ENCODE measurements at regions not wholly inside any gene's neighbourhood (a gene's known extent, or its start where the extent isn't known, plus 50 kb on each side); places are given as distances from the start of the nearest gene placed in this dataset.
"Not testable (repeated sequence)": the region's sequence is repeated elsewhere in the genome, so short reads cannot be mapped to it uniquely, and the experiment has no call there.

DNA sequence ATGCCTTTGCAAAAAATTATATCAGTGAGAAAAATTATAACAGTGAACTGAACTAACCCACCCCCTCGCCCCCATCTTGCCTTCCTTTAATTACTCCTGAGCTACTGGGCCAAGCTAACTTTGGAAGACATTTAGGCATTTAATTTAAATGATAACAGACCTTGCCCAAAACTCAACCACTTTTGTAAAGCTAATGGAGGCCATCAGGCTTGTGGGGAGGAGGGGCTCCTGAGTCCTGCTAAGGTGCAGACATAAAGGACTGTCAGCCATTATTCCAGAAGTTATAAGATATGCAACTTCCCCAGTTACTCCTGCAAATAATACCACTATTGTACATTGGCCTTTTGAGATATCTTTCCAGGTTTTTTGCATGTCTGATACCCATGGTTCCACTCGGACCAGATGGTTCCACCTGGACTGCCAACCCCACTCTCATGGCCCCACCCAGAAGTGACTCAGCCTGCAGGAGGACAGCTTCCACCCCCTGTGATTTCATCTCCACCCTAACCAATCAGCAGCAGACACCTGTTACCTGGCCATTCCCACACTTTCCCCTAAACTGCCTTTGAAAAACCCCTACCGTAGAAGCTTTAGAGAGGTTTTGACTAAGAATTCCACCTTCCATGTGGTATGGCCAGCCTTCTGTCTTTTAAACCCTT is 805.4 kb upstream of the CDH6 start:
- Mint-ChIP-seq H3K4me1 (no peaks in the 10 kb centered on the region), H3K4me3 (no peak overlapping the region), H3K27me3 (no peaks in the 10 kb centered on the region), H3K27ac (no peak overlapping the region), H3K9me3 (peaks cover 14 to 40% of the 10 kb centered on the region in 2 donors)
- DNase-seq: no peak
- no peak for ATAC-seq

DNA sequence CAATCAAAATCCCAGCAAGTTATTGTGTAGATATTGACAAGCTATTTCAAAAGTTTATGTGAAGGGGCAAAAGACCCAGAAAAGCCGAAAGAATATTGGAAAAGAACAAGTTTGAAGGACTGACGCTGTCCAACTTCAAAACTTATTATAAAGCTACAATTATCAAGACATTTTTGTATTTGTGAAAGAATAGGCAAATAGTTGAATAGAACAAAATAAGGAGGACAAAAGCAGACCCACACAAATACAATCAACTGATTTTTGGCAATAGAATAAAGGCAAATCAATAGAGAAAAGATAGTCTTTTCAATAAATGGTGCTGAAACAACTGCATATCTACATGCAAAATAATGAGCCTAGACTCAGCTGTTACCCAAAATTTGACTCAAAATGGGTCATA is 807.7 kb upstream of the CDH6 start:
- ATAC-seq (no peak), DNase-seq (no peak)
- no peak overlapping the region for H3K4me3 Mint-ChIP-seq
- H3K4me1 Mint-ChIP-seq: no peaks in the 10 kb centered on the region
- H3K9me3 Mint-ChIP-seq: peaks cover 8 to 27% of the 10 kb centered on the region in 2 donors
- H3K27ac Mint-ChIP-seq: no peak overlapping the region
- H3K27me3 Mint-ChIP-seq: no peaks in the 10 kb centered on the region

GRCh38 chr5:30384171-30384570 is 809.3 kb upstream of the CDH6 start:
- DNase-seq (no peak), ATAC-seq (no peak)
- Mint-ChIP-seq H3K4me1 (no peaks in the 10 kb centered on the region), H3K27me3 (no peaks in the 10 kb centered on the region), H3K4me3 (no peak overlapping the region), H3K9me3 (peaks cover 7 to 16% of the 10 kb centered on the region in 2 donors), H3K27ac (no peak overlapping the region)

DNA sequence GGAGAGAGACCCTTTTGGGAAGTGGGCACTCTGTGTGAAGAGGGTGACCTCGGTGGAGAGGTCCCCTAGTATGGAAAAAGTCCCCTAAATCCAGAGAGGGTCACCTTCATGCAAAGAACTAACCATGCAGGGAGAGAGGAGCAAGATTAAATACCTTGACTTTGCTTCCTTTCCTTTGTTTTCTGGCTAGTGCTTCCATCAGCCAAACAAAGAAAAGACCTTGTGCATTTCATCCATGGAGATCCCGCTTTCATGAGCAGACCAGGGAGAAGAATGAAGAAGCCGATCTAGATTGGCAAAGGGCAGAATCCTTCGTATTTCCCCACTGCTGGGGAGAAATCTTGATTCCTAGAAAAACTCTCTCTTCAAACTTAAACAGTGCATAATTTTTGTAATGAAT is 813.3 kb upstream of the CDH6 start:
- H3K4me3 Mint-ChIP-seq: no peak overlapping the region
- peaks cover 7 to 12% of the 10 kb centered on the region in 2 donors for H3K9me3 Mint-ChIP-seq
- H3K27ac Mint-ChIP-seq: no peak overlapping the region
- no peaks in the 10 kb centered on the region for H3K4me1 Mint-ChIP-seq
- DNase-seq (no peak), ATAC-seq (no peak)
- no peaks in the 10 kb centered on the region for H3K27me3 Mint-ChIP-seq

DNA sequence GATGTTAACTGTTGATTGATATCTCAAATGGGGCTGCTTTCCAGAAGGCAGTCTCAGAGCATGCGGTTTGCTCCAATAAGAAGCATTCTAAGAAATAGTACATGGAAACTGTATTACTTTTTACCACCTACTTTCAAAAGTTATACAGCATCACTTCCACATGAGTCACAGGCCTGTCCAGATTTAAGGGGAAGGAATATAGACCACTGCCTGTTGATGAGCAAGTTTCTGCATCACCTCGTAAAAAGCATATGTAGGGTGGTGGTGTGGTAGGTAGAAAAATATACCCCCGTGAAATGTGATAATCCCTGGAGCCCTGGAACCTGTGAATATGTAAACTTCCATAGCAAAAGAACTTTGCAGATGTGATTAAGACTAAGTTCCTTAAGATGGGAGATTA is 816.6 kb upstream of the CDH6 start:
- Mint-ChIP-seq H3K4me1 (no peaks in the 10 kb centered on the region), H3K27me3 (no peaks in the 10 kb centered on the region), H3K9me3 (peaks cover 7 to 12% of the 10 kb centered on the region in 2 donors), H3K4me3 (no peak overlapping the region), H3K27ac (no peak overlapping the region)
- no peak for DNase-seq
- ATAC-seq: no peak

DNA sequence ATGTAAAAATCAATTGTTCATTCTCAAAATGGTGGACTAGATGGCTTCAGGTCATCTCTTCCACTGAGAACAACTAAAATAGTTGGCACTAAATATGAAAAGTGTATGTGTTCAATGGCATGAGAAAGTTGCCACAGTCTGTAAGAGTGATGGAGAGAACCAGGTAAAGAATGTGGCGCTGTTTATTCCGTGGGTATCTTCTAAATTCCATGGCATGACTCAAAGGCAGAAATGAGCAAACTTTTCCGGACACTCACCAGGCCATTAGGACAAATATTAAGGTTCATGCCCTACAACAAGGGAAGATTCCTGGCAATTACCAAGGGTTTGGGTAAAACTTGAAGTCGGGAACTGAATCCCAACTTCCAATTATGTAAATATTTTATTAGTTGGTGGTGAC is 825.4 kb upstream of the CDH6 start:
- Mint-ChIP-seq H3K4me1 (no peaks in the 10 kb centered on the region), H3K9me3 (peaks cover 9 to 17% of the 10 kb centered on the region in 2 donors), H3K4me3 (no peak overlapping the region), H3K27ac (no peak overlapping the region), H3K27me3 (no peaks in the 10 kb centered on the region)
- DNase-seq: no peak
- ATAC-seq: no peak

DNA sequence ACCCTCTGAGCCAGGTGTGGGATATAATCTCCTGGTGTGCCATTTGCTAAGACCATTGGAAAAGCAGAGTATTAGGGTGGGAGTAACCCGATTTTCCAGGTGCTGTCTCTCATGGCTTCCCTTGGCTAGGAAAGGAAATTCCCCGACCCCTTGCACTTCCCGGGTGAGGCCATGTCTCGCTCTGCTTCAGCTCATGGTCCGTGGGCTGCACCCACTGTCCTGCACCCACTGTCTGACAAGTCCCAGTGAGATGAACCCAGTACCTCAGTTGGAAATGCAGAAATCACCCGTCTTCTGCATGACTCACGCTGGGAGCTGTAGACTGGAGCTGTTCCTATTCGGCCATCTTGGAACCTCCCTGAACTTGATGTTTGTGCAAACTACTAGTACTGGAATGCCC is 828.5 kb upstream of the CDH6 start:
- H3K9me3 Mint-ChIP-seq: peaks cover 27 to 29% of the 10 kb centered on the region in 2 donors
- H3K27ac Mint-ChIP-seq, ATAC-seq, H3K27me3 Mint-ChIP-seq, DNase-seq, H3K4me3 Mint-ChIP-seq, H3K4me1 Mint-ChIP-seq: not testable (repeated sequence)

GRCh38 chr5:30357371-30357770 is 836.1 kb upstream of the CDH6 start:
- ATAC-seq: no peak
- Mint-ChIP-seq H3K4me1 (no peaks in the 10 kb centered on the region), H3K27me3 (no peaks in the 10 kb centered on the region), H3K9me3 (peaks cover 10 to 19% of the 10 kb centered on the region in 2 donors), H3K27ac (no peak overlapping the region), H3K4me3 (no peak overlapping the region)
- DNase-seq: no peak

- ATAC-seq (no peak), DNase-seq (no peak)
- Mint-ChIP-seq H3K27ac (no peak overlapping the region), H3K4me3 (no peak overlapping the region), H3K27me3 (no peaks in the 10 kb centered on the region), H3K4me1 (no peaks in the 10 kb centered on the region), H3K9me3 (peaks cover 4 to 8% of the 10 kb centered on the region in 2 donors)
Measured at GRCh38 chr5:30355675-30356074, 837.8 kb upstream of the CDH6 start.

DNA sequence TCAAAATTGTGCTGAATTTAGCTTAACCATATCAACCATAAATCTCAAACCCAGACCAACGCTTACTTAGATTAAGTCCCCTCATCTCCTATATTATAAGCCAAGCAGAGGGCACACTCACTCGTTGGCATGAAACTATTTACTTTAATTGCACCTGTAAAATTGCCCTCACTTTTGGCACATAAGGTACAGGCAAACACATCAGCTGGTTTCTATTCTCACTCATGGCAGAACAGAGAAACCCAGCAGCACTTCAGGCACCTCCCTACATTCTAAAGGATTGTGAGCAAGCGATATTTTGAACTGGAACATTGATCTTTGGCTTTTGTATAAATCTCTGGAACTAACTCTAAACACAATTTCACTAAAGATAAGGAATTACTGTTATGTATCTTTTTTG is 845.6 kb upstream of the CDH6 start:
- no peak overlapping the region for H3K4me3 Mint-ChIP-seq
- no peaks in the 10 kb centered on the region for H3K4me1 Mint-ChIP-seq
- H3K27ac Mint-ChIP-seq: no peak overlapping the region
- H3K27me3 Mint-ChIP-seq: no peaks in the 10 kb centered on the region
- peaks cover 0 to 26% of the 10 kb centered on the region in 2 donors for H3K9me3 Mint-ChIP-seq
- DNase-seq (no peak), ATAC-seq (no peak)

GRCh38 chr5:30345539-30346345 is 847.7 kb upstream of the CDH6 start:
- H3K4me3 Mint-ChIP-seq, H3K4me1 Mint-ChIP-seq, ATAC-seq, H3K27me3 Mint-ChIP-seq, DNase-seq, H3K27ac Mint-ChIP-seq: not testable (repeated sequence)
- peaks cover 0 to 26% of the 10 kb centered on the region in 2 donors for H3K9me3 Mint-ChIP-seq

DNA sequence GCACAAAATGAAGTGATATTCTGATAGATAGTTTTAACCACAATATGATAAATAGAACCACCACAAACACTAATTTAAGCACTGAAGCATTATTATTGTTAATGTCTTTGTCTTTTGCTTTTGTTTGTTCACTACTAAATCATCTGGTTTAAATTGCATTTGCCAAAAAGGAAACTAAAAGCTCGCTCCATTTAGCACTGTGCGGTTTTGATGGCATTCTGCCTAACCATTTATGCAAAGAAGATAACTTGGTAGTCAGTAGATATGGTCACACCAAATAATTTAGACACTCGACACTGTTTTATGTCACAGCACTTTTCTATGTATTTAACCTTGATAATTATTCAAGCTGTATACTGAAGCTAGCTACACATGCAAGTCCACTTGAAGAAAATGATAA is 849.8 kb upstream of the CDH6 start:
- H3K27ac Mint-ChIP-seq: no peak overlapping the region
- H3K4me1 Mint-ChIP-seq: no peaks in the 10 kb centered on the region
- no peak overlapping the region for H3K4me3 Mint-ChIP-seq
- ATAC-seq (no peak), DNase-seq (no peak)
- H3K9me3 Mint-ChIP-seq: peaks cover 0 to 17% of the 10 kb centered on the region in 2 donors
- no peaks in the 10 kb centered on the region for H3K27me3 Mint-ChIP-seq

GRCh38 chr5:30341466-30341865 is 852.0 kb upstream of the CDH6 start:
- ATAC-seq: no peak
- no peak for DNase-seq
- Mint-ChIP-seq H3K27me3 (no peaks in the 10 kb centered on the region), H3K4me3 (no peak overlapping the region), H3K27ac (no peak overlapping the region), H3K9me3 (peaks cover 0 to 8% of the 10 kb centered on the region in 2 donors), H3K4me1 (no peaks in the 10 kb centered on the region)

GRCh38 chr5:30337084-30337573 is 856.4 kb upstream of the CDH6 start:
- no peaks in the 10 kb centered on the region for H3K27me3 Mint-ChIP-seq
- peaks cover 4 to 21% of the 10 kb centered on the region in 2 donors for H3K9me3 Mint-ChIP-seq
- ATAC-seq (no peak), DNase-seq (no peak)
- no peak overlapping the region for H3K4me3 Mint-ChIP-seq
- no peak overlapping the region for H3K27ac Mint-ChIP-seq
- H3K4me1 Mint-ChIP-seq: no peaks in the 10 kb centered on the region

DNA sequence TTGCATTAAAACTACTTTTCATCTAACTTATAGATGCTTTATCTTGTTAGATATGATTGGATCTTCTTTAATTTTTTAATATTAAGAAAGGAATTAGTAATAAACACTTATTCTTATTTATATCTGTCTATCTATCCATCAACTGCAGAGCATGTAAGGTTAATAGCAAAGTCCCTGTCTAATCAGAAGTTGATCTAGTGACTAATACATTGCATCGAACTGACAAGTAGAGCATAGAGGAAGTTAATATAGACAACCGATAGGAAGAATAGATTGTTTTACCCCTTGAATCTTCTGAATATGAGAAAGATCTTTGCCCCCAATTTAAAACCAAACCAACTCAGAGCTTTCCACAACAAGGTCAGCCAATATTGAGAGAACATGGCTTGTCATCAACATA is 862.0 kb upstream of the CDH6 start:
- ATAC-seq (no peak), DNase-seq (no peak)
- H3K9me3 Mint-ChIP-seq: peaks cover 4 to 16% of the 10 kb centered on the region in 2 donors
- H3K4me3 Mint-ChIP-seq: no peak overlapping the region
- H3K4me1 Mint-ChIP-seq: no peaks in the 10 kb centered on the region
- no peaks in the 10 kb centered on the region for H3K27me3 Mint-ChIP-seq
- H3K27ac Mint-ChIP-seq: no peak overlapping the region

DNA sequence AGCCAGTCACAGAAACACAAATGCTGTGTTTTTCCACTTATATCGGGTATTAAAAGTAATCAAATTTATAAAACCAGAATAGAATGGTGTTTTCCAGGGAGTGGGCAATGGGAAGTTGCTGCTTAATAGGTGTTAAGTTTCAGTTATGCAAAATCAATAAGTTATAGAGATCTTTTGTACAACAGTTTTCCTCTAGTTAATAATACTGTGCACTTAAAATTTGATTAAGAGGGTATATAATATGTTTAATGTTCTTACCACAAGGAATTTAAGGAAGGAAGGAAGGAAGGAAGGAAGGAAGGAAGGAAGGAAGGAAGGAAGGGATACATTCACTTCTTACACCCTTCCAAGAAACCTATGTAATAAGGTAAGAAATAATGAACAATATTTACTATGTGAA is 867.7 kb upstream of the CDH6 start:
- Mint-ChIP-seq H3K9me3 (no peaks in the 10 kb centered on the region), H3K27me3 (no peaks in the 10 kb centered on the region), H3K4me1 (no peaks in the 10 kb centered on the region), H3K4me3 (no peak overlapping the region), H3K27ac (no peak overlapping the region)
- ATAC-seq (no peak), DNase-seq (no peak)
